HG03196 (cell line): ENCODE measurements at regions not wholly inside any gene's neighbourhood (a gene's known extent, or its start where the extent isn't known, plus 50 kb on each side); places are given as distances from the start of the nearest gene placed in this dataset.

Source experiments
- ATAC-seq: cut with Tn5 transposase; IDR thresholded peaks from one replicate; pipeline ENCODE4 v1.9.1; 2021; ENCODE audit not compliant: unreplicated experiment

DNA sequence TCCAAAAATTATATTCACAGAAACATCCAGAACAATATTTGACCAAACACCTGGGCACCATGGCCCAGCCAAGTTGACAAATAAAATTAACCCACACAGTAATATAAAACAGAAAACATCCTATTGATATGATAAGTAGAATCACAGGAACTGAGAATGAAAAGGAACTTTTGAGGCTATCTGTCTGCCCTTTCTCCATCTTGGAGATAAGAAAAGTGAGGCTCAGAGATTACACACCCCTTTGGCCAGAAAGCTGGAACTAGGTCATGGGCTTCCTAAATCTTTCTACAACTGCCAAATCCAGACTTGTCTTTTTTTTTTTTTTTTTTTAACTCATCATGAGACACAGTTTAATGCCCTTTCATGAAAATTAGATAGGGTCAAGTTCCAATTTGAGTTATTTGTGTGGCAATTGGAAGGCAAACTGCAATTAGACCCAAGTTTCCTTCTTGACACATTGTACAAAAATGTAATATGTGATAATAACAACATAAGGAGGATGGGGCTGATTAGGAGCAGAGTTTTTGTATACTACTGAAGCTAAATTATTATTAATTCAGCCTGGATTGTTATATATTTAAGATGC, 137.2 kb downstream of the RPL22L1 start:
- ATAC-seq = no peak

- no peak for ATAC-seq
Observed at GRCh38 chr3:170731281-170731680, 138.7 kb downstream of the RPL22L1 start.

DNA sequence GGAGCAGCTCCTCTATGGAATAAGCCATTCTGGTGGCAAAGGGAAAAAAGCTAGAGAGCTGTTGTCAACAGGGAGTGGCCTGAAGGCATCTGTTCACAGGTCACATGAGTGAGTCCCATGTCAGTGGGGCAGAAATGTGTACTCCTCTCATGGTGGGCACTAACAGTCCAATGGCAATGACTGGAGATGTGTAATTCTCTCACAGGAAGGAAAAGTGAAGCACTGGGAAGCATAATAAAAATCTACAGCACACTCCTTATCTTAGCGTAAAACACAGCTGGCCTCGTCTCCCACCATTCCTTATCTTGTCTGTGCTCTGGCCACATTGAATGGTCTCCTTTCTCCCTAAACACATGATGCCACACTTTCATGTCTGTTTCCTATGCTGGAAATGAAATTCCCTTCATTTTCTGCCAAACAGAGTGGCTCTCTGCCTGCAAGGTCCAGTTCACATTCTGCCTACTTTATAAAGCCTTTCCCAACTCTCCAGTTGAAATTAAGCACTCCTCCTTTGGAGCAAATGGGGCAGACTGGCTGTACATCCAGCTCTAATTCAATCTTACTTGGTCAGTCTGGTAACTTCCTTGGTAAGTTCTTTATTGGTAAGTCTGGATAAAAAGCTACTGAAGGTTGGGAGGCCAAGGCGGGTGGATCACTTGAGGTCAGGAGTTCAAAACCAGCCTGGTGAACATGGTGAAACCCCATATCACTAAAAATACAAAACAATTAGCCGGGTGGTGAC, 139.8 kb downstream of the RPL22L1 start:
- no peak for ATAC-seq

GRCh38 chr3:170728181-170728580, 141.8 kb downstream of the RPL22L1 start:
- ATAC-seq = no peak

GRCh38 chr3:170727754-170728153, 141.9 kb upstream of the SLC7A14 start:
- no peak for ATAC-seq

DNA sequence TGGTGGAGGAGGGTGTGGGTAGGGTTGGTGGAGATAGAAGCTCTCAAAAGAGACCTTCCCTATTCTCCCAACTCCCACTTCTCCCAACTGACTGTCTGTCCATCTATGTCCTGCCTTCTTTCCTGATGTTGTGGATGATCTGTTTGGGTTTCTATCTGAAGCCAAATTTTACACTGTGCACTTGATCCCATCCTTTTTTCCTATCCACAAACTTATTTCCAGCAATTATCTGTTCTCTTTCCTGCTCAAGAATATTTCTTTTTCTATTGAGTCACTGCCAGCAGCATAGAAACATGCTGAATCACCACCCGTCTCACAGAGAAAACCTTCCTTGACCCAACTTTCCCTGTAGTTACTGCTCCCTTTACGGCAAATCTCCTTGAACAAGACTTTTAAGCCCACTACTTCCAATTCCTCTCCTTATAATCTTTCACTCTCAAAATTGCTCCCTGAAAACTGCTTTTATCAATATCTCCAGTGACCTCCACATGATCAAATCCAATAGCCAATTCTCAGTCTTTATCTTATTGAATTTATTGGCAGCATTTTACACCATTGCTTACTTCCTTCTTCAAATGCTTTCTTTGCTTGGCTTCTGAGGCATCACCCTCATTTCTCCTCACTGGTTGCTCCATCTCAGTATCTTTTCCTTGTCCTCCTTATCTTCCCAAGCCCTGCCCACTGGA, 141.2 kb upstream of the SLC7A14 start:
- ATAC-seq = no peak

DNA sequence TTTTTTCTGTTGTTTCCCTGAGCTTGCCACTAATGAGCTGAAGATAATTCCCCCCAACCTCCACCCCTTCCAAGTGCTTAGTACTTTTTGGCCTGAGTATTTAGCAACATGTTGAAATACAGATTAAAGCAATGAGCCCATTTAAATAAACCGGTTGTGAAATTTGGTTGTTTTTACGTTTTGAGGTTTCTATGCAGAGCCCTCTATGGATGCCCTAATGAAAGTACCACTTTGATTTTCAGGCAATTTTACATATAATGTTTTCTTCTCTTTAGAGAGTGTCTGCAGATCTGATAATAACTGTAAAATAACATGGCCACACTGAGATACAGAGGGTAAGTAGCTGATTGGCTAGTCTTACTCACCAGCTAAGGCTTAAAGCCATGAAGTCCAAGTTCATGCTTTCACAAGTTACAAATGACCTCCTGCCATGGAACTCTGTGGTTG, 139.4 kb upstream of the SLC7A14 start:
- no peak for ATAC-seq

DNA sequence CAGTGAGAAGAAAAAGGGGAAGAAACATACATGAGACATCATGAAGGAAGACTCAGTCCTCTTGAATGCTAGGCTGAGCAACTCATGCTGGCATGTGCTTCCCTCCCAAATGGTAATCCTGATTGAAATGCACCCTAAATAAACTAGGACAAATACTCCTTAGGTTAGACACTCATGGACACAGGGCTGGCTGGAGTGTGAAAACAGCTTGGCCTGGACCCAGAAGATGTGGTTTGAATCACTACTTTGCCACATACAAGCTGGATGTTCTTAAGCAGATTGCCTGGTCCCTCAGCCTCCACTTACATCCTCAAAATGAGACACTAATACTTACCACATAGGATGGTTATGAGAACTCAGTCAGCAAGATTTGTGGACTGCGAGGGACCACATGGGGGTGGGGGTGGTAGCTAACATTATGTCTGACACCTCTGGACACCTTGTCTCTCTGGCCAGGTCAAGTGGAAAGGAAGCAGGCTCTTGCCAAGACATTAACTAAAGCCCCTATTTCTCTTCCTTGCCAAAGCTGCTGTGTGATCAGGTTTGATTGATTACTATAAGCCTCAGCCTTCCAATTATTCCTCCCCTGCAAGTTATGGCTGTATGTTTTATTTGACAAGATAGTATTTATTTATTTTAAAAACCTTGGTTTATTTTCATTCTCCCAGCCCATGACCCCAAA, 138.9 kb upstream of the SLC7A14 start:
- ATAC-seq = no peak

DNA sequence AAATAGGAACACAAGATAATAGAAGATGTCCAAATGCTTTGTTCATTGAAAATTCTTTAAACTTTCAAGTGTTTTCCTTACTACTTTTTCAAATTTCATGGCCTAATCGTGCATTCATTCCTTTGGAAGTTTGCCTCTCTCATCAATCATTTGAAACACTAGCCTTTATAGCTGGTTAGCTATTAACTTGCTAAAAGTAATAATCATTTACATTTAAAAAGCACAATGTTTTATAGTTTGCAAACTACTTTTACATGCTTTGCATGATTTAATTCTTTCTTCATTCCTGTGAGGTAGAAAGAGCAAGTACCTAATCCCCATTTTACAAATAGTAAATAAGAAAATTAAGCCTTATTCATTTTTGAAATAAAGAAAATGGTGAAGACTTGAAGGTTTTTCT, 137.4 kb upstream of the SLC7A14 start:
- no peak for ATAC-seq

- ATAC-seq = no peak
Observed at GRCh38 chr3:170721563-170721962, 135.7 kb upstream of the SLC7A14 start.

GRCh38 chr3:170719300-170719699, 133.4 kb upstream of the SLC7A14 start:
- no peak for ATAC-seq

DNA sequence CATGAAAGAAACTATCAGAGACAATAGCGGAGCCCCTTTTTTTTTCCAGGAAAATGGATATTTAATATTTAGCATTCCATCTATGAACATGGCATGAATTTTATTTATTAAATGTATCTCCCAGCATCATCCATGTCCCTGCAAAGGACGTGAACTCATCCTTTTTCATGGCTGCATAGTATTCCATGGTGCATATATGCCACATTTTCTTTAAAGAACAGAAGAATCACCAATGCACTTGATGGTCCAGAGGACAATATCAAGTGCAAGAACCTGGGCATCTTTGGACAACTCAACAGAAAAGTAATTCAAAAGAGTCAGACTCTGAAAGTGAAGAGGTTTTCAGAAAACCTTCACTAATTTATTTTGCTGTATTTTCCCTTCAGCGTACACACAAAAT, 133.0 kb upstream of the SLC7A14 start:
- no peak for ATAC-seq

- no peak for ATAC-seq
Observed at GRCh38 chr3:170717410-170718402, 131.8 kb upstream of the SLC7A14 start.

GRCh38 chr3:170716172-170716805, 130.4 kb upstream of the SLC7A14 start:
- ATAC-seq = no peak

DNA sequence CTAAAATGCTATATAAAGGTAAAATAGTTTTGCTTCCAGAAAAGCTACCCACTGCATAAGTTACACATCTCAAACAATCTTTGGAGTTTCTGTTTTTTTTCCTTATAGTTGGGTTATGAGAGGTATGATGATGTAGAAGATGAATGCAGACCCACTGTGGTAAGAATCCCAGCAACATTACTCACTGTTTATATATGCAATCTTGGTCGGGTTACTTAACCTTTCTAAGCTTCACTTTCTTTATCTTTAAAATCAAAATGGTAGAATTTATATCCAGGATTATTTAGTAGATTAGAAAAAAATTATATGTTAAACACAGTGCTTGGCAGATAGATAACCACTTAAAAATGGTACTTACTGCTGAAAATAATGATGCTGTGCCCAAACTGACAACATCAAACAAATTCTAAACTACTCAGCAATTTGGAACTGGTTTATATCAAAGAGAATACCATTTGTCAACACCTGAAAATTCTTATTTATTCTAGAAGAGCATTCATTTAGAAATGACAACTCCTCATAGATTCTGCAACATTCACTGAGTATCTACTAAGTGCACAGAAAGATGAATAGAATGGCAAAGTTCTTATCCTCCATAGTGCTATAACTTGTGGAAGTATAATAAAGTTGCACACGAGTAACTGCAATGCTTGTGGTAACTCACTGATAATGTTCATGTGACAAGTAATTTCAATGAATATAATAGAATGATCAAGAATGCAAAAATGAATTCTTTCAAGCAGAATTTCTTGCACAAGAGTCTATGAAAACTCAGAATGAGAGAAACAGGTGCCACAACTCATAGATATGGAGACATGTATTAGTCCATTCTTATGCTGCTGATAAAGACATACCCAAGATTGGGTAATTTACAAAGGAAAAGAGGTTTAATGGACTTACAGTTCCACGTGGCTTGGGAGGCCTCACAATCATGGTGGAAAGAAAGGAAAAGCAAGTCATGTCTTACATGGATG, 129.0 kb upstream of the SLC7A14 start:
- ATAC-seq = no peak

DNA sequence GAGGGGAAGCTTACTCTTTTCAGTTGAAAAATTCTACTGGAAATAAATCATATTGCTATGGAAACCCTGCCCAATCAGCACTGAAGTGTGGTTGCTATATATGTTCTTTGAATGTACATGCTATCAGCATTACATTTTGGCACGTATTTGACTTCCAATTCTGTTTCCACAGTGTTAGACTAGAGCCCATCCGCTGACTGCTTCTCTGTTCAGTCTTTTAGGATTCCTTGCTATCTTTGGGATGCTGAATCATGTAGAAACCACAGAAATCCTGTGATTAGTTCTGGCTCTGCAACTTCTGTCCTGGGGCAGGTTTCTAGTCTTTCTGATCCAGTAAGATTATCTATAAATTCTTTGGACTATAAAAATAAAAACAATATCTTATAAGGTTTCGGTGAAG, 128.2 kb upstream of the SLC7A14 start:
- no peak for ATAC-seq

- ATAC-seq = no peak
Observed at GRCh38 chr3:170713653-170714052, 127.8 kb upstream of the SLC7A14 start.

GRCh38 chr3:170712798-170713197, 126.9 kb upstream of the SLC7A14 start:
- ATAC-seq = no peak

GRCh38 chr3:170712336-170712735, 126.5 kb upstream of the SLC7A14 start:
- ATAC-seq = no peak
